ENCODE measurements at regions not wholly inside any gene's neighbourhood (a gene's known extent, or its start where the extent isn't known, plus 50 kb on each side); places are given as distances from the start of the nearest gene placed in this dataset.

DNA sequence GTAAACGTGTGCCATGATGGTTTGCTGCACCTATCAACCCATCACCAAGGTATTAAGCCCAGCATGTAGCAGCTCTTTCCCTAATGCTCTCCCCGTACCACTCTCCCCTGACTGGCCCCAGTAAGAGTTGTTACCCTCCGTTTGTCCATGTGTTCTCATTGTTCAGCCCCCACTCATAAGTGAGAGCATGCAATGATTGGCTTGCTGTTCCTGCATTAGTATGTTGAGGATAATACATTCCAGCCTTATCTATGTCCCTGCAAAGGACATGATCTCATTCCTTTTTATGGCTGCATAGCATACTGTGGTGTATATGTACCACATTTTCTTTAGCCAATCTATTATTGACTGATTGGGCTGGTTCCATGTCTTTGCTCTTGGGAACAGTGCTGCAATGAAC is 1294.9 kb upstream of the CDH8 start:
- TF ChIP-seq FOXP2 (optimal IDR thresholded peaks at IDR 0.05; ENCODE audit: borderline replicate concordance, extremely low read depth, extremely low read length, insufficient read depth) (no peak), TAF1 (IDR thresholded peaks at IDR 0.05; ENCODE audit: borderline replicate concordance, insufficient read depth, low read length) (no peak), POLR2AphosphoS5 (IDR thresholded peaks at IDR 0.05; ENCODE audit: low read depth, low read length) (no peak)
- TF ChIP-seq, protein P1, sequence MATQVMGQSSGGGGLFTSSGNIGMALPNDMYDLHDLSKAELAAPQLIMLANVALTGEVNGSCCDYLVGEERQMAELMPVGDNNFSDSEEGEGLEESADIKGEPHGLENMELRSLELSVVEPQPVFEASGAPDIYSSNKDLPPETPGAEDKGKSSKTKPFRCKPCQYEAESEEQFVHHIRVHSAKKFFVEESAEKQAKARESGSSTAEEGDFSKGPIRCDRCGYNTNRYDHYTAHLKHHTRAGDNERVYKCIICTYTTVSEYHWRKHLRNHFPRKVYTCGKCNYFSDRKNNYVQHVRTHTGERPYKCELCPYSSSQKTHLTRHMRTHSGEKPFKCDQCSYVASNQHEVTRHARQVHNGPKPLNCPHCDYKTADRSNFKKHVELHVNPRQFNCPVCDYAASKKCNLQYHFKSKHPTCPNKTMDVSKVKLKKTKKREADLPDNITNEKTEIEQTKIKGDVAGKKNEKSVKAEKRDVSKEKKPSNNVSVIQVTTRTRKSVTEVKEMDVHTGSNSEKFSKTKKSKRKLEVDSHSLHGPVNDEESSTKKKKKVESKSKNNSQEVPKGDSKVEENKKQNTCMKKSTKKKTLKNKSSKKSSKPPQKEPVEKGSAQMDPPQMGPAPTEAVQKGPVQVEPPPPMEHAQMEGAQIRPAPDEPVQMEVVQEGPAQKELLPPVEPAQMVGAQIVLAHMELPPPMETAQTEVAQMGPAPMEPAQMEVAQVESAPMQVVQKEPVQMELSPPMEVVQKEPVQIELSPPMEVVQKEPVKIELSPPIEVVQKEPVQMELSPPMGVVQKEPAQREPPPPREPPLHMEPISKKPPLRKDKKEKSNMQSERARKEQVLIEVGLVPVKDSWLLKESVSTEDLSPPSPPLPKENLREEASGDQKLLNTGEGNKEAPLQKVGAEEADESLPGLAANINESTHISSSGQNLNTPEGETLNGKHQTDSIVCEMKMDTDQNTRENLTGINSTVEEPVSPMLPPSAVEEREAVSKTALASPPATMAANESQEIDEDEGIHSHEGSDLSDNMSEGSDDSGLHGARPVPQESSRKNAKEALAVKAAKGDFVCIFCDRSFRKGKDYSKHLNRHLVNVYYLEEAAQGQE (IDR thresholded peaks at IDR 0.05; ENCODE audit: insufficient read depth in 1 of 2, low read depth in 2 of 2, low read length in 2 of 2) = no peak

DNA sequence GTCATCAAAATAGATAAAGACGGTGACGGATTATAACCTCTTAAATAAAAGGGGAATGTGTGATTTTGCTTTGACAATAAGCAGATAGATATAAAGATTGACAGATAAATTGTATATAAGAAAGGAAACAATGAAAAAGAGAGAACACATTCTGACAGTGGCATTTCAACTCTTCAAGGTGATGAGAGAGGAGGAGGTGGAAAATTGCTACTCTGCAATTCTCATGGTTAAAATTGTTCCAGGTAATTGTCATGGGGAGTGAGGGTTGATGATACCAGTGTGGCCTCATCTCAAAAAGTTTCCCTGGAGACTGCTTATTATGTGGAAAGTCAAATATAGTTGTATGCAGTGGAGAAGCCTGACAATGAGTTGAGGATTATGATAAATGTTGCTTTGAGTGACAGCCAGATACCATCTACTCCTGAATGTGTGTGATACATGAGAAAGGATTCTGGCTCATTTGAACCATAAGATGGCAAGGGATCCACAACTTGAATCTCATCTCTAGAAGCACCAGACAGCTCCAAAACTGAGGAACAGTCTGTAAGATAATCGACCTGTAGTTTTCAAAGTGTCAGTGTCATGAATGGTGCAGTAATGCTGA is 1290.6 kb upstream of the CDH8 start:
- TF ChIP-seq TAF1 (IDR thresholded peaks at IDR 0.05; ENCODE audit: borderline replicate concordance, insufficient read depth, low read length) (no peak), FOXP2 (optimal IDR thresholded peaks at IDR 0.05; ENCODE audit: borderline replicate concordance, extremely low read depth, extremely low read length, insufficient read depth) (no peak), POLR2AphosphoS5 (IDR thresholded peaks at IDR 0.05; ENCODE audit: low read depth, low read length) (no peak), SIN3A (IDR thresholded peaks at IDR 0.05; ENCODE audit: borderline replicate concordance, insufficient read depth, low read length) (no peak)
- TF ChIP-seq, protein P1 (IDR thresholded peaks at IDR 0.05; ENCODE audit: insufficient read depth in 1 of 2, low read depth in 2 of 2, low read length in 2 of 2) = no peak

DNA sequence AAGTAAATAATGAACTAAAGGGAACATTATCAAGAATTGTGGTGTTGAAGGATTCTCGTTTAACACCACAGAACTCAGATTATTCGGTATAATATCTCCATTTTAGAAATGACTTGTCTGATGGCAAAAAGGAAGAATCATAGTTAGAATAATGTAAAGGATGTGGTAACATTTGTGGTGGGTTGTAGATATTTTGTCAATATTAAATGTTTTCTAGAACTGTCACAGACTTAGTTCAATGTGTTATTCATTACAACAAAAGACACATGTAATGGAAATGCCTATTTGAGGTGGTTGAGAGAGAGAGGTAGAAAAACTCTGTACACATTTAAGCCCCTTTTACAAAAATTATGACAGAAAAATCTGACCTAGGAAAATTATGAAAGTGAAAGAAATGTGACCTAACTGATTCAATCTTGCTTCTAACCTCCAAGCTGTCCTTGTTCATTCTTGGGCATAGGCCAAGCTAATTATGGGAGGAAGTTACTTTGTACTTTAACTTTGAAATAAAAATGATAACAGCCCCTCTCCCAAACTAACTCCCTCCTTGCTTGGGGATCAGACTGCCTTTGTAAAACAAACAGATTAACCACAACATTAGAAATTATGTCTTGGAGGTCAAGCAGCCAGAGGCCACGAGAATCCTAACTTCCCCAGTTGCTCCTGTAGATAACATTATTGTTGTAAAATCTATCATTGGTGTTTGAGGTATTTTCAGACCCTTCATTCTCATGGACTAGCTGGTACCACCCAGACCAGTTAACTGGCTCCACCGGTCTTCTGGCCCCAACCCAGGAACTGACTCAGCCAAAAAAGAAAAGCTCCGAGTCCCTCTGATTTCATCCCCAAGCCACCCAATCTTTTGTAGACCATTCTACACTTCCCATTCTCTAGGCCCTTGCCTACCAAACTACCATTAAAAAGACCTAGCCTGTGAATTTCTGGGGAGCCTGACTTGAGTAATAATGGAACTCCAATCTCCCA is 1287.8 kb upstream of the CDH8 start:
- TF ChIP-seq POLR2AphosphoS5 (IDR thresholded peaks at IDR 0.05; ENCODE audit: low read depth, low read length) (no peak), FOXP2 (optimal IDR thresholded peaks at IDR 0.05; ENCODE audit: borderline replicate concordance, extremely low read depth, extremely low read length, insufficient read depth) (no peak), TAF1 (IDR thresholded peaks at IDR 0.05; ENCODE audit: borderline replicate concordance, insufficient read depth, low read length) (no peak), SIN3A (IDR thresholded peaks at IDR 0.05; ENCODE audit: borderline replicate concordance, insufficient read depth, low read length) (no peak)
- TF ChIP-seq, protein P1 (IDR thresholded peaks at IDR 0.05; ENCODE audit: insufficient read depth in 1 of 2, low read depth in 2 of 2, low read length in 2 of 2) = no peak

DNA sequence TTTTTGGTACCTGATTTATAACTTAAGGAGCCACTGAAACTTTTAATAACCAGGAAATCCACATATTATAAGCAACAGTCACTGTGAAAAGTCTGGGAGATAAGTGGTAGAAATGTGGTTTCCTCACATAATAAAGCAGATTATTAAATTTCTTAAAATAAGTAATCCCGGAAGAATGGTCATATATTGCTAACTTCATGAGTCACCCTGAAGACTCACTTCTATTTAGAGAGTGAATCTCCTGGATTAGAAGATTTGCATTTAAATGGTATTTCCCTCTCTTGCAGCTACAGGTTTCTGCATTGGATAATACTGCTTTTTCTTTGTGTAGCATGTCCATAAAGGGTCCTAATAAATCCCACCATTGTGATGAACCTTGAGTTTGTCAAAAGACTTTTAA is 1286.8 kb upstream of the CDH8 start:
- TF ChIP-seq SIN3A (IDR thresholded peaks at IDR 0.05; ENCODE audit: borderline replicate concordance, insufficient read depth, low read length) (no peak), TAF1 (IDR thresholded peaks at IDR 0.05; ENCODE audit: borderline replicate concordance, insufficient read depth, low read length) (no peak), POLR2AphosphoS5 (IDR thresholded peaks at IDR 0.05; ENCODE audit: low read depth, low read length) (no peak), FOXP2 (optimal IDR thresholded peaks at IDR 0.05; ENCODE audit: borderline replicate concordance, extremely low read depth, extremely low read length, insufficient read depth) (no peak)
- TF ChIP-seq, protein P1 (IDR thresholded peaks at IDR 0.05; ENCODE audit: insufficient read depth in 1 of 2, low read depth in 2 of 2, low read length in 2 of 2) = no peak

Measured in PFSK-1 (cell line).